Left lung (tissue), 4 donors: ENCODE measurements at regions not wholly inside any gene's neighbourhood (a gene's known extent, or its start where the extent isn't known, plus 50 kb on each side); places are given as distances from the start of the nearest gene placed in this dataset.

ENCODE experiments used
- ATAC-seq: fragments of 200-7000 bp; cut with Tn5 transposase; one replicate; pipeline ENCODE4 v1.9.1; 2020; ENCODE audit warnings: moderate library complexity
- DNase-seq, 4 donors: peaks; one replicate each; pipeline ENCODE4 v3.0.0-alpha.2; 2013 to 2020
- H3K27ac ChIP-seq, 2 donors: fragments of 200-600 bp; sonication (generic) in 1 of 2; one replicate each; pipeline versions ENCODE4 v1.5.0 to v1.8.0; 2020 to 2021
- H3K27me3 ChIP-seq, 2 donors: fragments of 200-600 bp; sonication (generic) in 1 of 2; one replicate each; pipeline versions ENCODE4 v1.5.0 to v1.8.0; 2020 to 2021
- H3K36me3 ChIP-seq, 2 donors: fragments of 200-600 bp; sonication (generic) in 1 of 2; one replicate each; pipeline versions ENCODE4 v1.5.0 to v1.8.0; 2020 to 2021
- H3K4me1 ChIP-seq, 2 donors: fragments of 200-600 bp; one replicate each; pipeline ENCODE4 v1.8.0; 2021
- H3K4me3 ChIP-seq, 2 donors: fragments of 200-600 bp; sonication (generic) in 1 of 2; one replicate each; pipeline versions ENCODE4 v1.5.0 to v1.8.0; 2020 to 2021; ENCODE audit warnings: mild to moderate bottlenecking in 1 of 2
- H3K9me3 ChIP-seq, 2 donors: fragments of 200-600 bp; sonication (generic) in 1 of 2; one replicate each; pipeline versions ENCODE4 v1.5.0 to v1.8.0; 2020 to 2021
- CTCF ChIP-seq, 2 donors: fragments of 200-600 bp; sonication (generic) in 1 of 2; IDR thresholded peaks; one replicate each; pipeline versions ENCODE4 v1.5.0 to v1.8.0; 2021; ENCODE audit warnings: antibody characterized with exemption in 2 of 2
- intact Hi-C, 2 donors: fragments of 100-400 bp; cut with DNase I; formaldehyde crosslinking; loops; one replicate each; pipeline versions ENCODE4 v1.11.2 to v1.14.2; 2022
- donor health status: DM: no; HTN: yes; CAD: no.
- donor health status: DM: no; HTN: no; CAD: no.

- no peaks in the 10 kb centered on the region for H3K36me3 ChIP-seq
- H3K4me3 ChIP-seq, result no peak overlapping the region
- DNase-seq, result no peak
- intact Hi-C loops, result no loop called here
- H3K9me3 ChIP-seq, result no peaks in the 10 kb centered on the region
- no peak for TF ChIP-seq CTCF (IDR thresholded peaks at IDR 0.05)
- no peak for ATAC-seq
- no peaks in the 10 kb centered on the region for H3K4me1 ChIP-seq
- H3K27ac ChIP-seq, result no peak overlapping the region
- no peaks in the 10 kb centered on the region for H3K27me3 ChIP-seq
Observed at GRCh38 chr16:73408716-73409115, 360.8 kb upstream of the ZFHX3 start.

- Histone ChIP-seq H3K4me1 (no peaks in the 10 kb centered on the region), H3K36me3 (no peaks in the 10 kb centered on the region), H3K9me3 (no peaks in the 10 kb centered on the region), H3K27ac (no peak overlapping the region), H3K4me3 (no peak overlapping the region), H3K27me3 (no peaks in the 10 kb centered on the region)
- intact Hi-C loops, result no loop called here
- ATAC-seq (no peak), DNase-seq (no peak)
- no peak for TF ChIP-seq CTCF (IDR thresholded peaks at IDR 0.05)
Observed at GRCh38 chr16:73408311-73408710, 360.4 kb upstream of the ZFHX3 start.

GRCh38 chr16:73405851-73406250 is 357.9 kb upstream of the ZFHX3 start:
- no peak overlapping the region for H3K4me3 ChIP-seq
- H3K36me3 ChIP-seq, result no peaks in the 10 kb centered on the region
- H3K4me1 ChIP-seq, result no peaks in the 10 kb centered on the region
- intact Hi-C loops, result no loop called here
- TF ChIP-seq CTCF (IDR thresholded peaks at IDR 0.05), result no peak
- no peaks in the 10 kb centered on the region for H3K9me3 ChIP-seq
- DNase-seq, result no peak
- no peak for ATAC-seq
- no peak overlapping the region for H3K27ac ChIP-seq
- H3K27me3 ChIP-seq, result no peaks in the 10 kb centered on the region

GRCh38 chr16:73404001-73404400 is 356.1 kb upstream of the ZFHX3 start:
- intact Hi-C loops, result no loop called here
- H3K36me3 ChIP-seq, result no peaks in the 10 kb centered on the region
- H3K4me3 ChIP-seq, result no peak overlapping the region
- DNase-seq (no peak), ATAC-seq (no peak)
- no peaks in the 10 kb centered on the region for H3K9me3 ChIP-seq
- H3K4me1 ChIP-seq, result no peaks in the 10 kb centered on the region
- H3K27ac ChIP-seq, result no peak overlapping the region
- H3K27me3 ChIP-seq, result no peaks in the 10 kb centered on the region
- TF ChIP-seq CTCF (IDR thresholded peaks at IDR 0.05), result no peak

- Histone ChIP-seq H3K4me1 (no peaks in the 10 kb centered on the region), H3K9me3 (no peaks in the 10 kb centered on the region), H3K4me3 (no peak overlapping the region), H3K27ac (no peak overlapping the region), H3K27me3 (no peaks in the 10 kb centered on the region), H3K36me3 (no peaks in the 10 kb centered on the region)
- no peak for DNase-seq
- no peak for TF ChIP-seq CTCF (IDR thresholded peaks at IDR 0.05)
- intact Hi-C loops, result no loop called here
- no peak for ATAC-seq
Observed at GRCh38 chr16:73403291-73403690, 355.4 kb upstream of the ZFHX3 start.
